ENCODE measurements at regions not wholly inside any gene's neighbourhood (a gene's known extent, or its start where the extent isn't known, plus 50 kb on each side); places are given as distances from the start of the nearest gene placed in this dataset.
"Not testable (repeated sequence)": the region's sequence is repeated elsewhere in the genome, so short reads cannot be mapped to it uniquely, and the experiment has no call there.

GRCh38 chr18:73043211-73043610 is 175.4 kb upstream of the NETO1 start:
- no peak for DNase-seq (ENCODE audit: low read depth in 2 of 2, low spot score in 1 of 2)

DNA sequence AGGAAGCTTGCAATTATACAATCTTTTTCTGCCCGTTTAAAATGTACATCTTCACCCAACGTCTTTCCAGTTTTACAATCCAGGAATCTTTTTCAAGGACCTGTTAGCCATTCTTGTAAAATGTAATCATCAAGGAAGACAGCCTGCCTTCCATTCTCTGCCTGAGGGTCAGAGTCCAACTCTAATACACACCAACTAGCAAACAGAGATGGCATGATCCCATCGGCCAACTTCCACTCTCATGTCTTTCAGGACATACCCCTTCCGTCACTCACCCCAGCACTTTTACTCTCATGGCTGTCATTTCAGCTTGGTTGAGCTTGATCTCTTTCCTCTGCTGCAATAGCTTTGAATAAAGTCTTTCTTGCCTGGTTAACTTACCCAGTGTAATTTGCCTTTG is 172.5 kb upstream of the NETO1 start:
- DNase-seq (ENCODE audit: low read depth in 2 of 2, low spot score in 1 of 2): no peak

- no peak for DNase-seq (ENCODE audit: low read depth in 2 of 2, low spot score in 1 of 2)
These were observed 170.5 kb upstream of the NETO1 start for GRCh38 chr18:73038336-73038735.

DNA sequence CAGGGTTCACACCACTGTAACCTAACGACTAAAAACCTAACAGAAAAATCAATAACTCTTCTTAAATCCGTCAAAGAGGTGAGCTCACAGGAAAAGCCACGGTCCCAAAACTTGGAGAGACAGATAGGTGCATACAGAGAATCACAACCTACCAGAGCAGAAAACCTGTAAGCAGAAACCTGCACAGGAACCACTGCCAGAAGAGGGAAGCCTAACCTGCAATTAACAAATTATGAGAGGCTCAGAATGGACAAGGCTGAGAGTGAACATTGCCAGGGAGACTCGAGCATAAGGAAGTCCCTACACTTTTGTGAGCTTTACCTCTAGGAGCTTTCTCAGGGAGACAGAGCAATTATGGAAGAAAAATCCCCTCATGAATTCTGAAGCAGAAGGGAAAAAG is 156.2 kb upstream of the NETO1 start:
- no peak for DNase-seq (ENCODE audit: low read depth in 2 of 2, low spot score in 1 of 2)

DNA sequence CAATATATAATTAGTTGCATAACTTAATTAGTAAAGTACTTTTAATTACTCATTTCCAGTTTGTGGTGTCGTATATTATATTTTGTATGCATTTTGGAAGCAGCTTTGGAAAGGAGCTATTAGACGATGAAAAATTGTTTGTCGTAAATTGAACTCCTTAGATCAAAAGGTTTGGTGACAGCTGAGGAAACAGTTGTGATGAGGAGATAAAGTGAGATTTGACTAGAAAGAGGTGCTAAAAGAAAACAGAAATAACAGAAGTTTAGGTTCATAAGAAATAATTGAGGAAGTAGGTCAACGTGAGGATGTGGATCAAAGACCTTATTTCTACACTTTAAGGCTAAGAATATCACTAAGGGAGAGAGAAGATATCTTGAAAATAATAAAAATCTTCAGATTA is 141.9 kb upstream of the NETO1 start:
- no peak for DNase-seq (ENCODE audit: low read depth in 2 of 2, low spot score in 1 of 2)

- no peak for DNase-seq (ENCODE audit: low read depth in 2 of 2, low spot score in 1 of 2)
These were observed 140.1 kb upstream of the NETO1 start for GRCh38 chr18:73007915-73008308.

- no peak for DNase-seq (ENCODE audit: low read depth in 2 of 2, low spot score in 1 of 2)
These were observed 139.6 kb upstream of the NETO1 start for GRCh38 chr18:73007195-73007914.

DNA sequence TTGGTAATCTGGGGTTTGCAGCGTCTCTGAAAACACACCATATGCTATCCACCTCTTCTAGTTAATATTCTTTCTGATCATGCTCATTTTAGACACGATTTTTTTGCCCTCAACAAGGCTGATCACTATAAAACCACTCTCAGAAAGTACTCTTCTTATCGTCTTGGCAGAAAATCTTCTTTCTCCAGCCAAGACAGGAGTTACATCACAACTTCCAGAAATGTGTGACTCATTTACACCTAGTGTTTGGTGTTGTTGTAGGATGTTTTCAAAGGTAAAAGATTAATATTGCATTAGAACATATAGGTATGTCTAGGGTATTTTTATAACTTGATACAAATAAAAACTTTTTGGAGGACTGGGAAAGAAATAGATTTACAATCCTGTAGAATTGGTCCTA is 138.5 kb upstream of the NETO1 start:
- DNase-seq (ENCODE audit: low read depth in 2 of 2, low spot score in 1 of 2): no peak

DNA sequence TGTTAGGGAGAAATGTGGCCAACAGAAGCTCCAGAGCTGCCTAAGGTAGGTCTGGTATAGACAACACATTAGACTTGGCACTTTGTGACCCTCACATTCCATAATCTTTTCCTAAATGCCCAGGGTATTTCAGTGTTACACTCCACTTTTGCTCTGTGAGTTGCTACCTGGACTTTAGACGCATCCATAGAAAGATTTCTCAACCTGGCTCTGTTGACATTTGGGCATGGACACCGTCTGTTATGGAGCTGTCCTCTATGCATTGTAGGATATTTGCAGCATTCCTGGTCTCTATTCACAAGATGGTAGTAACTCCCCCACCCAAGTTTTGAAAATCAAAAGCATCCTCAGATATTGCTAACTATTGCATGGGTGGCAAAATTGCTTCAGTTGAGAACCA is 136.5 kb upstream of the NETO1 start:
- no peak for DNase-seq (ENCODE audit: low read depth in 2 of 2, low spot score in 1 of 2)

DNA sequence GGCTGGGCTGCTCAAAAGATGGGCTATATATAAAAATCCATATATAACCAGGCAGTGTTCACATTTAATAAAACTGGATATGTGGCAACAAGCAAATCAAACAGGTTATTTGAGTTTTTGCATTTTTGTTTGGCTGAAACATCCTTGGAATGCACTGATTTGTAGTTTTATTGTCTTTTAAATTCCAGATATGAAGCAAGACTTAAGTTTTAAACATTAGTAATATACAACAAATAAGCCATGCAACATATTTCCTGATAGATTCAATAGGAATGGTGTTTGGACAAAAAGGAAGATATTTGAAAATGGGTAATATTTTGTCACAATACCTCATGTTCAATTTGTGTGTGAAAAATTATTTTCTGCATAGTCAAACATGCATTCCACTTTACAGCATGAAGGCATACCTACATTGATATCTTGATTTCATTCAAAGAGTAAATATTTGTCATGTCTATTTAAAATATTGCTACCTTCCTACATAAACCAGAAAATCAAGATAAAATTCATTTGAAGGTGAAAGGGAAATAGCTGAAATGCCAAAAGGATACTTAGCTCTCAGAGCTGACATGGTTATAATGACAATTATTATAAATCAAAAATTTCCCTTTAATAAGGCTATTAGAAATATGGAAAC is 132.3 kb upstream of the NETO1 start:
- no peak for DNase-seq (ENCODE audit: low read depth in 2 of 2, low spot score in 1 of 2)

- no peak for DNase-seq (ENCODE audit: low read depth in 2 of 2, low spot score in 1 of 2)
These were observed 127.8 kb upstream of the NETO1 start for GRCh38 chr18:72995558-72995957.

GRCh38 chr18:72993250-72993649 is 125.5 kb upstream of the NETO1 start:
- DNase-seq (ENCODE audit: low read depth in 2 of 2, low spot score in 1 of 2): no peak

GRCh38 chr18:72991379-72991778 is 123.6 kb upstream of the NETO1 start:
- DNase-seq (ENCODE audit: low read depth in 2 of 2, low spot score in 1 of 2): no peak

DNA sequence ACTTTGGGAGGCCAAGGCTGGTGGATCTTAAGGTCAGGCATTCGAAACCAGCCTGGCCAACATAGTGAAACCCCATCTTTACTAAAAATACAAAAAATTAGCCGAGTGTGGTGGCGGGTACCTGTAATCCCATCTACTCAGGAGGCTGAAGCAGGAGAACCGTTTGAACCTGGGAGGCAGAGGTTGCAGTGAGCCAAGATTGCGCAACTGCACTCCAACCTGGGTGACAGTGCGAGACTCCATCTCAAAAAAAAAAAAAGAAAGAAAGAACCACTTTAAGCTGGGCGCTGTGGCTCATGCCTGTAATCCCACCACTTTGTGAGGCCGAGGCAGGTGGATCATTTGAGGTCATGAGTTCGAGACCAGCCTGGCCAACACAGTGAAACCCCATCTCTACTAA is 119.8 kb upstream of the NETO1 start:
- DNase-seq (ENCODE audit: low read depth in 2 of 2, low spot score in 1 of 2): not testable (repeated sequence)

DNA sequence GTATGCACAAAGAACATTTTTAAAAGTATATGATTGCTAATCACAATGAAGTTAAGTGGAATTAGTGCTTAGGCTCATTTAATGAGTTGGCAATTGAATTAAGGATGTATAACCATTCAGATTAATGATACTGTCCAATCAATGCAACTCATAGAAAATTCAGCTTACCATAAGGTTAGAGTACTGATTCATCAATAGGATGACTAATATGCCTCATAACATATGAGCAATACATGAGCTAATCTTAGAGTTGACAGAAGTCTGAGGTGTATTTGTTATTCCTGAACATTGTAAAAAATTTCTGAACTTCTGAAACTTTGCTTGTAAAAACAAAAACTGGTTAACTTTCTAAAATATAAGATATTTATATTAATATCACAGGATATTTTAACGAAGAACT is 118.3 kb upstream of the NETO1 start:
- DNase-seq (ENCODE audit: low read depth in 2 of 2, low spot score in 1 of 2): no peak

DNA sequence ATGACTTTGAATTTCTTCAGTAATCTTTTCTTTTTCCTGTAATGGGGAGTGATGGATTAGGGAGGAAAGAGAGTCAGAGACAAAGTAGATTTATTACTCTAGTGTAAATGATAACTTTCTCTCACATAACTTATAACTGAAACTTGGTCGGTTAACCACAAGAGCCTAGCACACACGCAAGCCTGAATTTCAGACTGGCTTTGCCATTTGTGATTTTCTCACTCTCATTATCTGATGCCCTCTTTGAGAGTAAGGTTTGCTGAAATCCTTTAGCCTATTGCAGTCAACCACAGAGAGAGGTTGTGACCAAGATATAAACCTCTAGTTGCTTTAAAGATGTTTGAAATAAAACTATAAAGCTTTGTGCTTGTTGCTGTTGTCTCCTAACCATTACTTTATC is 117.9 kb upstream of the NETO1 start:
- DNase-seq (ENCODE audit: low read depth in 2 of 2, low spot score in 1 of 2): no peak

DNA sequence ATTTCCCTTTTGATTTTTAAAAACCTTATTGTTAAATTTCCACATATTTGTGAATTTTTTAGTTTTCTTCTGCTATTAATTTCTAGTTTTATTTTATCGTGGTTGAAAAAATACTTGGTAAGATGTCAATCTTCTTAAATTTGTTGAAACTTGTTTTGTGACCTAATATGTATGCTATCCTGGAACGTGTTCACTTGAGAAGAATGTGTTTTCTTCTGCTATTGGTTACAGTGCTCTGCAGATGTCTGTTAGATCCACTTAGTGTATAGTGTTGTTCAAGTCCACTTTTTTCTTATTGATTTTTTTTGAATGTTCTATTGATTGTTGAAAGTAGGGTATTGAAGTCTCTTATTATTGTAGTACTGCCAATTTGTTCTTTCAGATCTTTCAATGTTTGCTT is 116.5 kb upstream of the NETO1 start:
- DNase-seq (ENCODE audit: low read depth in 2 of 2, low spot score in 1 of 2): no peak

GRCh38 chr18:72973841-72974240 is 106.1 kb upstream of the NETO1 start:
- no peak for DNase-seq (ENCODE audit: low read depth in 2 of 2, low spot score in 1 of 2)

DNA sequence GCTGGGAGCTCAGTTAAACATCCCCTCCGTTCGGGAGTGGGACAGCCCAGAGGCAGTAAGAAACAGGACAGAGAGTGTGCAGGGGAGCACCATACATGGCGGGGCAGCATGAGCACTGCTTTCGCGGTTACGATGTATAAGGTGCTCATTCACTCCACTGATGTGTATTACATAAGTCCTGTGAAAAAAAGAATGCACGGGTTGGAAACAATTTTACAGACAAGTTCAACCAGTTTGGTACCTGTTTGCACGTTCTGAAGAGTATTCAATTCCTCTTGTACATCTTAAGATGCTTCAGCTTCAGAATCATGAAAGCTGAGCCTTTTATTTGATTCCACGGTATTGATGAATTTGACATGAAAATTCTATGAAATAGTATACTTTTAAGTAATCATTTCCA is 97.8 kb upstream of the NETO1 start:
- DNase-seq (ENCODE audit: low read depth in 2 of 2, low spot score in 1 of 2): no peak

DNA sequence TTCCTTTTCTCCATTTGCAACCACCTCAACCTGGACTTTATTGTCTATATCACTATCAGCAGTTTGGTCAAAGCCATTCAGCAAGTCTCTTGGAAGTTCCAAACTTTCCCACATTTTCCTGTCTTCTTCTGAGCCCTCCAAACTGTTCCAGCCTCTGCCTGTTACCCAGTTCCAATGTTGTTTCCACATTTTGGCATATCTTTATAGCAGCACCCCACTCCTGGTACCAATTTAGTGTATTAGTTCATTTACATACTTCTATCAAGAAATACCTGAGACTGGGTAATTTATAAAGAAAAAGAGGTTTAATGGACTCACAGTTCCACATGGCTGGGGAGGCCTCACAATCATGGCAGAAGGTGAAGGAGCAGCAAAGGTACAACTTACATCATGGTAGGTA is 90.4 kb upstream of the NETO1 start:
- not testable (repeated sequence) for DNase-seq (ENCODE audit: low read depth in 2 of 2, low spot score in 1 of 2)

DNA sequence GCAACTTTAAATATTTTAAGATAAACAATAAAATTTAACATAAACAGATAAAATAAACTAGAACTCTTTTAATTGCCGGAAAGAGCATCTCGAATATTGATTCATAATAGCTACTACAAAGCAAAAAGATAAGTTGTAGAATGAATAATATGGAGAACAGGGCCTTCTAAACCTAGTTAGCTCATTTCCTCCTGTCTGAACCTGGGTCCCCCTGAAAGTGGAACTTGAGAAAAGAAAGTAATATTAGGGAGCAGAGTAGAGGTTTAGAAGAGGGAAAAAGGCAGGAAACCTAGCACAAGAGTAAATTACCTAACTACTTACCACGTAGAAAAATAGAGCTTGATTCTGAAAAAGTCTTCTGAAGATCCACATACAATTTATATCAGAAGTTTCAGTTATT is 80.7 kb upstream of the NETO1 start:
- DNase-seq (ENCODE audit: low read depth in 2 of 2, low spot score in 1 of 2): no peak

DNA sequence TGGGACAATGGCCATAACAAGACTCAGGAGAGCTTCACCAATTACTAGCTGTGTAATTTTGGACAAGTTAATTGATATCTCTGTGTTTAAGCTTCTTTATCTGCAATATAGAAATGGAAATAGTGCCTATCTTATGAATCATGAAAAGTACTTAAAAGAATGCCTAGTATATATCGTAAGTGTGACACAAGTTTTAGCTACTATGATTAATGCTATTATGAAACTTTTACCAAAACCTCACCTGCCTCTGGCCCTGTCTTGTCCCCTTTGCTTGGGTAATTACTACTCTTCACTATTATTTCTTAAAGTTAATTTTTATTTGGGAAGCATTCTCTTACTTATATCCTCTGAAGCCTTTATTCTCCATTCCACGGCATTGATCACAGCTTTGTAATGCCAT is 75.0 kb upstream of the NETO1 start:
- no peak for DNase-seq (ENCODE audit: low read depth in 2 of 2, low spot score in 1 of 2)

DNA sequence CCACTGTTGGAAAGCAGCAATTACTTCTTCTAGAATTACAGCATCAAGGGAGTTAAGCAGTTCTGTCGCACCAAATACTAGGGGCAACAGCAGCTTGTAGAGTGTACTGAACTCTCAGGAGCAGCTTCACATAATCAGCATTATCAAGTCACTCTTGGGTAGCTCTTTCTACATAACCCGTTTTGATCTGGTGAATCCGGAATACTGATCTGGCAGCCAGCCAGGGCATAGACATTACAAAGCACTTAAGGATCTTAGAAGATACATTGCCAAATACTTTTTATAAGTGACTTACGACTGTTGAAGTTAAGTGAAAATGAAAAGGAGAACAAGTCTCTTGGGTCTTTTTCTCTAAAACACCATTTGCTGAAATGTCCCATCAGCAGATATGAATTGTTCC is 73.2 kb upstream of the NETO1 start:
- no peak for DNase-seq (ENCODE audit: low read depth in 2 of 2, low spot score in 1 of 2)

Measured in stimulated activated CD8-positive, alpha-beta memory T cell treated with anti-CD3 and anti-CD28 coated beads, Interleukin-4, amount 100 ng/mL, for 4 hours (primary cell).